ENCODE measurements at regions not wholly inside any gene's neighbourhood (a gene's known extent, or its start where the extent isn't known, plus 50 kb on each side); places are given as distances from the start of the nearest gene placed in this dataset.

- intact Hi-C loops (cut with DNase I) = no loop called here
- ATAC-seq = no peak
These were observed 346.6 kb upstream of the MGMT start for GRCh38 chr10:129120441-129120840.

GRCh38 chr10:129122846-129123245, 344.2 kb upstream of the MGMT start:
- intact Hi-C loops (cut with DNase I) = no loop called here
- Histone ChIP-seq H3K9me3 (no peaks in the 10 kb centered on the region), H3K27ac (no peak overlapping the region), H3K36me3 (no peaks in the 10 kb centered on the region), H3K4me3 (no peak overlapping the region), H3K4me1 (no peaks in the 10 kb centered on the region), H3K27me3 (no peaks in the 10 kb centered on the region)
- ATAC-seq (no peak), DNase-seq (no peak)
- TF ChIP-seq CTCF (IDR thresholded peaks at IDR 0.05) = no peak

More at GRCh38 chr10:129120441-129120840, 346.6 kb upstream of the MGMT start:
- Histone ChIP-seq H3K27me3 (no peaks in the 10 kb centered on the region), H3K36me3 (no peaks in the 10 kb centered on the region), H3K27ac (no peak overlapping the region), H3K4me1 (no peaks in the 10 kb centered on the region), H3K4me3 (no peak overlapping the region), H3K9me3 (no peaks in the 10 kb centered on the region)
- no peak for DNase-seq
- no peak for TF ChIP-seq CTCF (IDR thresholded peaks at IDR 0.05)

GRCh38 chr10:129123428-129123827, 343.6 kb upstream of the MGMT start:
- ATAC-seq (no peak), DNase-seq (no peak)
- no peaks in the 10 kb centered on the region for H3K36me3 ChIP-seq
- intact Hi-C loops (cut with DNase I) = no loop called here
- no peak overlapping the region for H3K4me3 ChIP-seq
- no peak overlapping the region for H3K27ac ChIP-seq
- no peaks in the 10 kb centered on the region for H3K4me1 ChIP-seq
- H3K9me3 ChIP-seq = no peaks in the 10 kb centered on the region
- no peak for TF ChIP-seq CTCF (IDR thresholded peaks at IDR 0.05)
- H3K27me3 ChIP-seq = no peaks in the 10 kb centered on the region

- no peak overlapping the region for H3K27ac ChIP-seq
- no peaks in the 10 kb centered on the region for H3K4me1 ChIP-seq
- peaks cover 10% of the 10 kb centered on the region for H3K27me3 ChIP-seq
- TF ChIP-seq CTCF (IDR thresholded peaks at IDR 0.05) = no peak
- H3K4me3 ChIP-seq = no peak overlapping the region
- intact Hi-C loops (cut with DNase I) = no loop called here
- no peaks in the 10 kb centered on the region for H3K36me3 ChIP-seq
- no peaks in the 10 kb centered on the region for H3K9me3 ChIP-seq
- ATAC-seq (no peak), DNase-seq (no peak)
These were observed 340.1 kb upstream of the MGMT start for GRCh38 chr10:129126982-129127381.

GRCh38 chr10:129131457-129132132, 335.4 kb upstream of the MGMT start:
- Histone ChIP-seq H3K27ac (no peak overlapping the region), H3K4me3 (no peak overlapping the region), H3K9me3 (no peaks in the 10 kb centered on the region), H3K4me1 (no peaks in the 10 kb centered on the region), H3K36me3 (no peaks in the 10 kb centered on the region), H3K27me3 (peaks cover 10% of the 10 kb centered on the region)
- ATAC-seq (no peak), DNase-seq (no peak)
- intact Hi-C loops (cut with DNase I) = no loop called here
- TF ChIP-seq CTCF (IDR thresholded peaks at IDR 0.05) = no peak

- H3K27ac ChIP-seq = no peak overlapping the region
- DNase-seq = no peak
- intact Hi-C loops (cut with DNase I) = no loop called here
- no peak for ATAC-seq
- no peak overlapping the region for H3K4me3 ChIP-seq
- no peaks in the 10 kb centered on the region for H3K9me3 ChIP-seq
- H3K36me3 ChIP-seq = no peaks in the 10 kb centered on the region
- H3K4me1 ChIP-seq = no peaks in the 10 kb centered on the region
- H3K27me3 ChIP-seq = peaks cover 10% of the 10 kb centered on the region
- no peak for TF ChIP-seq CTCF (IDR thresholded peaks at IDR 0.05)
These were observed 333.2 kb upstream of the MGMT start for GRCh38 chr10:129133856-129134255.
